AML-193 (cell line): ENCODE measurements at regions not wholly inside any gene's neighbourhood (a gene's known extent, or its start where the extent isn't known, plus 50 kb on each side); places are given as distances from the start of the nearest gene placed in this dataset.

Experiments
- DNase-seq, 2 experiments: peaks; one replicate each; lab custom pipeline; 2025; lab: John Stamatoyannopoulos, UW

GRCh38 chr1:29835874-29836273, 599.6 kb downstream of the PTPRU start:
- DNase-seq, result no peak

DNA sequence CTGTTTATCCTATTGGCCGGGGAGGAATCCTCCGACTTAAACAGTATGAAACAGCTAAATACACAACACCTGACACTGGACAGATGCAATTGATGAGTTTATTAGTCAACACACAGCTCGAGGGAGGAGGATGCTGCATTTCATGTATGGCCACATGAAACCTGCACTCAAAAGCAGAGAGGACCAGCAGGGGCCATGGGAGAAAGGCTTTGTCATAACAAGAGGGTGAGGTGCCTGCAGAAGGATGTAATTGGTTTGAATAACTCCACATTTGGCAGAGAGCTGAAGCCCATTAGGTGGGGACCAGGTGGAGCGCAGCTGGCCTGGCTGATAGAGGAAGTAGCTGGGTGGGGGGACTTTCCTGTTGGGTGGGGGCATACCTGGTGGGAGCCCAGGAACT, 599.1 kb downstream of the PTPRU start:
- no peak for DNase-seq

- no peak for DNase-seq
Observed at GRCh38 chr1:29833581-29833980, 597.3 kb downstream of the PTPRU start.

DNA sequence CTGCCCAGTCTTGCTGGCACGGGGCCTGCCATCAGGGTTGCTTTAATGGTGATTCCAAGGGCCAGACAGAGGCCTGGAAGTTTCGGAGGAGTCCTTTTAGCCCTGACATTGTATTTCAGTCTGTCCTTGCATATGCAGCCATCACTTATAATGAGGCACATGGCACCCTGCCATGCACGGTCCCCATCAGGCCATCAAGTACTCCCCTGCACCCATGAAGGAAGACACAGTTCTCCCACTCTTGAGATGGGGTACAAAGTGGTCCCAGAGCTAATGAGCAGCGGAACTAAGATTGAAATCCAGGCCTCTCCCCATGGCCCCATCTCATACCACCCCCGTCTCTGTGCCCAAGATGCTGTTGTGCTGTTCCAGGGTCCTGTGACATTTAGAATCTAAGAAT, 596.6 kb downstream of the PTPRU start:
- DNase-seq, result no peak

DNA sequence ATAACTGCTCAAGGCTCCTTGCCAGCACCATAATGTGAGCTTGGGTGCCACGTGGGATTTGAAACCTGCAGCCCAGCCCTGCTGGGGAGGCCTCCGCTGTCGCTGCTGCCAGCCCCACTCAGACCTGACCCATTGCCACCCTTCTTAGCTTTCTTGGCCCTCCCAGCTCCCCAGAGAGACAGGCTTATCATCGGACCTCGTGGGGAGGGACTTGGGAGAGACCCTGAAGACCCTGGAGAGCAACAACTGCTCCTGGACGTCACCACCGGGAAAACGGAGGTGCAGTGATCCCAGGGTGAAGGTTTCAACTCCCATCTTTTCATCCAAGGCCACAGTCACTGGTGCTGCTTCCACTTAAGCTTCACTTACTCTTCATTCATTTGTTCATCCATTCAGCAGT, 596.1 kb downstream of the PTPRU start:
- no peak for DNase-seq

GRCh38 chr1:29831500-29832117, 595.3 kb downstream of the PTPRU start:
- DNase-seq, result no peak

DNA sequence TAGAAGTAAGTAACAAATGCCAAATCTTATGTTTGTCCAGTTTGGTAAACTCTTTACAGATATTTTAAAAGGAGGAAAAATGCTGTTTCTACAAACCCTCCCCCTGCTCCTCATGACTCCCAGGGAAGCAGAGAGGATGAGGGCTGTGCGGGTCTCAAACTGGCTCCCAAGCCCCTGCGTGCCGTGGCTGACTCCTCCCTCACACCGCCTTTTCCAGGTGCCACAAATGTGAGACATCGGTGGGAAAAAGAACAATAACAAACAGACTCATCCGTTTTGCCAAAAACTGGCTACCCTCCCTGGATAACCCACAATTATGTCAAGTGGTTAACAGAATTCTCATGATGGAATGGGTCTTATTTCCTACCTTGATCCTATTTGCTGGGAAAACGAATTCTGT, 594.6 kb downstream of the PTPRU start:
- no peak for DNase-seq

DNA sequence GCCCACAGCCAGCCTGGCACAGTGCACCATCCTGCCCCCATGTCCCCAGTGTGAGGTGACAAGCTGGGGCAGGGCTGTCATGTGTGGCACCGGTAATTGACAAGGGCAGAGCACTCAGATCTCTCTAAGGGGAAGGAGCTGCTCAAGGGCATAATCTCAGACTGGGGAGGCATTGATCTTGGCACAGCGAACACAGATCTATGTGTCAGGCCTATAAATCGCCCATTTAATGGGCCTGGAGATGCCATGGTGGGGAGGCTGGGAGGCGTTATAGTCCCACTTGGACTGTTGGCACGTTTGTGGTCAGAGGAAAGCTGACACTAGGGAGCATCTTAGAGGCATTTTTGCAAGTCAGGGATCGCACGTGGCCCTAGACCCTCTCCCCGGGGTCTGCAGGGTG, 594.1 kb downstream of the PTPRU start:
- no peak for DNase-seq

DNA sequence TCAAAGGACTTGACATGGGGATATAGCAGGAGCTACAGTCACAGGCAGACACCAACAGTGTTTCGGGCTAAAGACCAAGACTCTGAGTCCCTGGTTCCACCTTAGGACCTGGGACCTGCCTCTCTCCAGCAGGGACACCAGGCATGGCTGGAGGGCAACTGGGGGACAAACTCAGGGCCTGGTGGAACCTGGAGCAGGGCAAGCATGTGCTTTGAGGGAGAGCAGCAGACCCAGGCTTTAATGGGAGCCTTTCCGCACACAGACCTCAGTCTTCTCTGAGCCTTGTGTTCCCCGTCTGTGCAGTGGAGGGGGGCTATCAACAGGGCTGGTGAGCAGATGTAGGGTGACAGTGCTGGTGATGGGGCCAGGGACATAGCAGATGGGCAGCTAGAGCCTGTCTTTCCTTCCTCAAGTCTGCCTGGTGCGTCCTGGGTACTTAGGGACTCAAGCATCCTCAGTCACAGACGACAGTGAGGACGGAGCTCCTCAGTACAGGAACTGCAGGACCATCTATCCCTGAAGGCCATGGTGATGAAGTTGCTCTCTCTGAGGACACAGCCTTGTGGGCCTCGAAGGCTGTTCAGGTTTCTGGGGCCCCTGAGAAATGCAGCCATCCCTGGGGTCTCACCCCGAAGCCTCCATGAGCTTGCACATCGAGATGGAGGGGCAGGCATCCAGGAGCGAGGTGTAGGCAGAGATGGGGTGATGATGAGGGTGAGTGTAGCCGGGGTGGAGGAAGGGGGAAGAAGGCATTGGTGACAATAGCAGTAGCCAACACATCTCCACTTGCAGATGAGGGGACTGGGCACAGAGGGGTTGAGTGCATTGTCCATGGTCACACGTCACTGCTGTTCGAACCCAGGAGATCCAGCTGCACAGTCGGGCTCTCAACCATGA, 593.4 kb downstream of the PTPRU start:
- no peak for DNase-seq

- no peak for DNase-seq
Observed at GRCh38 chr1:29828526-29829447, 592.5 kb downstream of the PTPRU start.

GRCh38 chr1:29827801-29828525, 591.6 kb downstream of the PTPRU start:
- DNase-seq, result no peak

- DNase-seq, result no peak
Observed at GRCh38 chr1:29827237-29827750, 591.0 kb downstream of the PTPRU start.

DNA sequence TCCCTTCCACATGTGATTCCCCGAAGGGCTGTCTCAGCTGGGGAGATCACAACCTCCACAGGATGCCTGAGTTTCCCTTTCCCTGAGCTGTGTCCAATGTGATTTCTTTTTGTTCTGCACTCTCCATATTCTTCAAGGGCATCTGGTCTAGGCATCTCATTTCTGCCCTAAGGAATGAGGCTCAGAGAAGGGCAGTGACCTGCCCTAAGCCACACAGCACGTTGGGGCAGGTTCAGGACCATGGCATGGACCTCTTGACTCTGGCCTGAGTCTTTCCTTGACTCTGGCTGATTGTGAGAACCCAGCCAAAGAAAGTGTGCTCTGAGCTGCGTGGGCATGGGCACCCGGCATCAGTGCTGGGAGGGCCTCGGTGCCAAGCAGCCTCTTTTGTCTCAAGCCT, 590.3 kb downstream of the PTPRU start:
- no peak for DNase-seq

- DNase-seq, result no peak
Observed at GRCh38 chr1:29825941-29826415, 589.7 kb downstream of the PTPRU start.

DNA sequence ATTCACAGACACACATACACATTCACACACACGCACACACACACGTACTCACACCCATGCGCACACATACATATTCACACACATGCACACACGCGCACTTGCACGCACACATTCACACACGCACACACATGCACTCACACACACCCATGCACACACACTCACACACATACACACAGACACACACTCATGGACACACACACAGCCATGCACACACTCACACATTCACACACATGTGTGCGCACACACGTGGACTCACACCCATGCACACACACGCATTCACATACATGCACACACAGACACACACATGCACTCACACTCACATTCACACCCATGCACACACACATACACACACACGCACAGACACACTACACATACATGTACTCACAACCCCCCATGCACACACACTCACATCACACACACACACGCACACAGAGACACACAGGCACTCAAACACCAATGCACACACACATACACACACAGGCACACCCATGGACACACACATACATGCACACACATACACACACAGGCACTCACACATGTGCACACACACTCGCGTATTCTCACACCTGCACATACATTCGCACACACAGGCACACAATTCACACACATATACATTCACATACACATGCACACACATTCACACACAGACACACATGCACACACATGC, 589.1 kb downstream of the PTPRU start:
- DNase-seq, result no peak

GRCh38 chr1:29824511-29825273, 588.4 kb downstream of the PTPRU start:
- DNase-seq, result no peak

- no peak for DNase-seq
Observed at GRCh38 chr1:29824025-29824424, 587.7 kb downstream of the PTPRU start.

DNA sequence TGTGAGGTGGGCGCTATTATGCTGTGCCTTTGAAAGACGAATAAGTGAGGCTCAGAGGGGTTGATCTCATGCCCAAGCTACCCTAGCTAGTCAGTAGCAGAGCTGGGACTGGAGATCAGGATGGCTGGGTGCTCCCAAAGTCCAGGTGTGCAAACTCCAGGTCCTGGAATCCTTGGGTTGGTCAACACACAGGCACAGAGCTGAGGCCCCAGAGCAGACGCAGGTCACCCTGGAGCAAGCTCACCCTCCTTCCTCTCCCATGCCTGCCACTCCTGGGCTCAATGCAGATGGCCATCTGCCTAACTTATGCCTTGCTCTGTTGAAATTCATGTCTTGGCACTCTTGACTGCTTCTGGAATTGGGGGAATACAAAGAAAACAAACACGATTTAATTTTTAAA, 587.2 kb downstream of the PTPRU start:
- no peak for DNase-seq

- no peak for DNase-seq
Observed at GRCh38 chr1:29821605-29822004, 585.3 kb downstream of the PTPRU start.

- DNase-seq, result no peak
Observed at GRCh38 chr1:29820401-29820800, 584.1 kb downstream of the PTPRU start.
